ENCODE measurements at regions not wholly inside any gene's neighbourhood (a gene's known extent, or its start where the extent isn't known, plus 50 kb on each side); places are given as distances from the start of the nearest gene placed in this dataset.

GRCh38 chr19:31445406-31445805 lies 96.2 kb upstream of the TSHZ3 start:
- H3K4me3 ChIP-seq (ENCODE audit: low read depth, low read length): no peak overlapping the region
- DNase-seq (ENCODE audit: low read depth): no peak
- CTCF ChIA-PET: no interaction called here
- POLR2A ChIA-PET: no interaction called here
- no peaks in the 10 kb centered on the region for H3K27me3 ChIP-seq (ENCODE audit: control insufficient read depth, insufficient read depth, low read length)
- TF ChIP-seq, protein P1, sequence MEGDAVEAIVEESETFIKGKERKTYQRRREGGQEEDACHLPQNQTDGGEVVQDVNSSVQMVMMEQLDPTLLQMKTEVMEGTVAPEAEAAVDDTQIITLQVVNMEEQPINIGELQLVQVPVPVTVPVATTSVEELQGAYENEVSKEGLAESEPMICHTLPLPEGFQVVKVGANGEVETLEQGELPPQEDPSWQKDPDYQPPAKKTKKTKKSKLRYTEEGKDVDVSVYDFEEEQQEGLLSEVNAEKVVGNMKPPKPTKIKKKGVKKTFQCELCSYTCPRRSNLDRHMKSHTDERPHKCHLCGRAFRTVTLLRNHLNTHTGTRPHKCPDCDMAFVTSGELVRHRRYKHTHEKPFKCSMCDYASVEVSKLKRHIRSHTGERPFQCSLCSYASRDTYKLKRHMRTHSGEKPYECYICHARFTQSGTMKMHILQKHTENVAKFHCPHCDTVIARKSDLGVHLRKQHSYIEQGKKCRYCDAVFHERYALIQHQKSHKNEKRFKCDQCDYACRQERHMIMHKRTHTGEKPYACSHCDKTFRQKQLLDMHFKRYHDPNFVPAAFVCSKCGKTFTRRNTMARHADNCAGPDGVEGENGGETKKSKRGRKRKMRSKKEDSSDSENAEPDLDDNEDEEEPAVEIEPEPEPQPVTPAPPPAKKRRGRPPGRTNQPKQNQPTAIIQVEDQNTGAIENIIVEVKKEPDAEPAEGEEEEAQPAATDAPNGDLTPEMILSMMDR (IDR thresholded peaks at IDR 0.05; ENCODE audit: insufficient read depth, low read depth, low read length): no peak
- no peaks in the 10 kb centered on the region for H3K36me3 ChIP-seq (ENCODE audit: control insufficient read depth, insufficient read depth, low read length)

DNA sequence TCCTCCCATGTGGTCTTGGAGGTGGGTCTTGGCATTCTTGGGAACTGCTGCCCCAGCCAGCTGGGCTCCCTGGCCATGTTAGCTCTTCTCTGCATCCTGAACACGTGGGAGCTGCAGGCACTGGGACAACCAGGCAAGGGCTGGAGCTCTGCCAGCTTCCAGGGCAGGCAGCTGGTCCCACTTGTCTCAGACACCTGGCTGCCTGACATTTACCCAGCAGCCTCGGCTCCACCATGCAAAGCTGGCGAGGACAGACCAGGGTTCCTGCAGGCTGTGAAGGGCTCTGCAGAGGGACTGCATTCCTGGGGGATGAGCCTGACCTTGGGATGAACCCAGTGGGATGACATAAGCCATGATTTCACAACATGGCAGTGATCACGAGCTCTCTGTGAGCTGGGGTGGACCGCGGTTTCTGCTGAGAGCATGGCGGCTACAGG lies 99.0 kb upstream of the TSHZ3 start:
- no peak overlapping the region for H3K4me3 ChIP-seq (ENCODE audit: low read depth, low read length)
- H3K27me3 ChIP-seq (ENCODE audit: control insufficient read depth, insufficient read depth, low read length): no peaks in the 10 kb centered on the region
- H3K36me3 ChIP-seq (ENCODE audit: control insufficient read depth, insufficient read depth, low read length): no peaks in the 10 kb centered on the region
- DNase-seq (ENCODE audit: low read depth): peak; percentile 46
- CTCF ChIA-PET: no interaction called here
- TF ChIP-seq, protein P1 (IDR thresholded peaks at IDR 0.05; ENCODE audit: insufficient read depth, low read depth, low read length): no peak
- POLR2A ChIA-PET: no interaction called here

GRCh38 chr19:31449379-31449778 lies 100.1 kb upstream of the TSHZ3 start:
- no peak for DNase-seq (ENCODE audit: low read depth)

DNA sequence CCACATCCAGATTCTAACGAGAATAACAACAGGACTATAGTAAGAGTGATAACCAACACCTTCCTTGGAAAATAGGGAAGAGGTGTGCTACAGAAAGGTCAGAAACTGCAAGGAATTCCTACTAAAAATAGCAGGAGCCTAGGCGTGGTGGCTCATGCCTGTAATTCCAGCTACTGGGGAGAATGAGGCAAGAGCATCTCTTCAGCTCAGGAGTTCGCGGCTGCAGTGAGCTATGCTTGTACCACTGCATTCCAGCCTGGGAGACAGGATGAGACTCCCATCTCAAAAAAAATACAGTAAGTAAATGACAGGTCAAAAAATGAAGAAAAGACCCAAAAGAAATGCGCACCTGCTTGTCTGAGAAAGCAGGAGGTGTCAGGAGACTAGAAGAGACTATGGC lies 101.5 kb upstream of the TSHZ3 start:
- Histone ChIP-seq H3K36me3 (ENCODE audit: control insufficient read depth, insufficient read depth, low read length) (no peaks in the 10 kb centered on the region), H3K27me3 (ENCODE audit: control insufficient read depth, insufficient read depth, low read length) (no peaks in the 10 kb centered on the region), H3K4me3 (ENCODE audit: low read depth, low read length) (no peak overlapping the region)
- no peak for DNase-seq (ENCODE audit: low read depth)
- ChIA-PET CTCF (no interaction called here), POLR2A (no interaction called here)
- TF ChIP-seq, protein P1 (IDR thresholded peaks at IDR 0.05; ENCODE audit: insufficient read depth, low read depth, low read length): no peak

More at GRCh38 chr19:31449379-31449778, 100.1 kb upstream of the TSHZ3 start:
- POLR2A ChIA-PET: no interaction called here
- Histone ChIP-seq H3K36me3 (ENCODE audit: control insufficient read depth, insufficient read depth, low read length) (no peaks in the 10 kb centered on the region), H3K27me3 (ENCODE audit: control insufficient read depth, insufficient read depth, low read length) (no peaks in the 10 kb centered on the region), H3K4me3 (ENCODE audit: low read depth, low read length) (no peak overlapping the region)
- CTCF ChIA-PET: interaction anchor here (0.6 kb wide), 1 partner anchor 111 kb away, joined by 3 read pairs; no protein-coding TSS in a partner anchor
- TF ChIP-seq, protein P1 (IDR thresholded peaks at IDR 0.05; ENCODE audit: insufficient read depth, low read depth, low read length): no peak

DNA sequence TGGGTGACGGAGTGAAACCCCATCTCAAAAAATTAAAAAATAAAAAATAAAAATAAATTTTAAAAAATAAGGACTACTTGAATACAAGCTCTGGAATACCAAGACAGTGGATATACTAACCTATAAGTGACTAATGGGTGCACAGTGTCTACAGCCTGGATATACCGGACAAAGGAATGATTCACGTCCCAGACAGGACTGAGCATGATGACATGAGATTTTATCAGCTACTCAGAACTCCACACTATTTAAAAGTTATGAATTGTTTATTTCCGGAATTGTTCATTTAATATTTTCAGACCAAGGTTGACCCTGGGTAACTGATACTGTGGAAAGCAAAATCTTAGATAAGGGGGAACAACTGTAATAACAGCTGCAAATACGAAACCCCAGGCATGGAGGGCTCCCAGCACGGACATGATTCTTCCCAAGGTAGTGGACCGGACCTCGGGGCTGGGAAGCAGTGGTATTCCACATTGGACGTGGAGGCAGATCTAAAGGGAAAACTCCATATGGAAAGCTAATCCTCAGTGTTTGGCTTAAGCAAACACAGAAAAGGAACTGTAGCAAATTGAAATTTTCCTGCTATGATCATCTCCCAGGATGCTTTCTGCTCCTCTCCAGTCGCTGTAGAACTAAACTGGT lies 102.6 kb upstream of the TSHZ3 start:
- no peaks in the 10 kb centered on the region for H3K27me3 ChIP-seq (ENCODE audit: control insufficient read depth, insufficient read depth, low read length)
- ChIA-PET POLR2A (no interaction called here), CTCF (interaction anchor here (0.6 to 1.0 kb wide), 3 partner anchors 12 to 368 kb away, joined by 3 read pairs; no protein-coding TSS in a partner anchor)
- TF ChIP-seq, protein P1 (IDR thresholded peaks at IDR 0.05; ENCODE audit: insufficient read depth, low read depth, low read length): no peak
- no peak overlapping the region for H3K4me3 ChIP-seq (ENCODE audit: low read depth, low read length)
- H3K36me3 ChIP-seq (ENCODE audit: control insufficient read depth, insufficient read depth, low read length): no peaks in the 10 kb centered on the region
- no peak for DNase-seq (ENCODE audit: low read depth)

All from BJ (cell line).